HEK293 (cell line): ENCODE measurements at regions not wholly inside any gene's neighbourhood (a gene's known extent, or its start where the extent isn't known, plus 50 kb on each side); places are given as distances from the start of the nearest gene placed in this dataset.
A peak's percentile ranks its signal among the peaks of the same experiment; 100 is the strongest.

Experiments used
- EGR2 ChIP-seq: fragments of 450-650 bp; formaldehyde crosslinking; IDR thresholded peaks from 2 replicates; pipeline ENCODE4 v1.5.1; 2016; ENCODE audit warnings: low read depth, missing biosample characterization, missing genetic modification characterization
- KLF1 ChIP-seq: fragments of 450-650 bp; formaldehyde crosslinking; IDR thresholded peaks from 2 replicates; pipeline ENCODE4 v1.5.1; 2016; ENCODE audit warnings: missing biosample characterization, missing genetic modification characterization
- MEIS1 ChIP-seq: sonication (generic); formaldehyde crosslinking; IDR thresholded peaks from 2 replicates; pipeline ENCODE4 v1.8.1; 2022; ENCODE audit warnings: missing genetic modification reagents, mild to moderate bottlenecking, borderline replicate concordance
- REPIN1 ChIP-seq: fragments of 450-650 bp; formaldehyde crosslinking; IDR thresholded peaks from 2 replicates; pipeline ENCODE4 v1.5.1; 2017; ENCODE audit warnings: missing biosample characterization, missing genetic modification characterization, low read depth
- ZBTB1 ChIP-seq: fragments of 450-650 bp; formaldehyde crosslinking; IDR thresholded peaks from 2 replicates; pipeline ENCODE4 v1.5.1; 2016; ENCODE audit warnings: missing biosample characterization, missing genetic modification characterization
- ZBTB20 ChIP-seq: fragments of 450-650 bp; formaldehyde crosslinking; IDR thresholded peaks from 2 replicates; pipeline ENCODE4 v1.5.1; 2016; ENCODE audit warnings: missing biosample characterization, missing genetic modification characterization
- ZBTB21 ChIP-seq: fragments of 450-650 bp; formaldehyde crosslinking; IDR thresholded peaks from 2 replicates; pipeline ENCODE4 v1.5.1; 2017; ENCODE audit warnings: missing biosample characterization, missing genetic modification characterization
- ZNF133 ChIP-seq: fragments of 450-650 bp; formaldehyde crosslinking; IDR thresholded peaks from 2 replicates; pipeline ENCODE4 v1.5.1; 2016; ENCODE audit warnings: missing biosample characterization, missing genetic modification characterization
- ZNF155 ChIP-seq: fragments of 450-650 bp; formaldehyde crosslinking; IDR thresholded peaks from 2 replicates; pipeline ENCODE4 v1.5.1; 2016; ENCODE audit warnings: missing biosample characterization, missing genetic modification characterization
- ZNF174 ChIP-seq: fragments of 450-650 bp; formaldehyde crosslinking; IDR thresholded peaks from 2 replicates; pipeline ENCODE4 v1.5.0; 2017; ENCODE audit warnings: missing biosample characterization, mild to moderate bottlenecking, missing genetic modification characterization
- ZNF202 ChIP-seq: fragments of 450-650 bp; formaldehyde crosslinking; IDR thresholded peaks from 2 replicates; pipeline ENCODE4 v1.5.1; 2016; ENCODE audit warnings: missing biosample characterization, missing genetic modification characterization, borderline replicate concordance
- ZNF354C ChIP-seq: fragments of 450-650 bp; formaldehyde crosslinking; IDR thresholded peaks from 2 replicates; pipeline ENCODE4 v1.5.1; 2016; ENCODE audit warnings: missing biosample characterization, missing genetic modification characterization, low read depth, borderline replicate concordance
- ZNF391 ChIP-seq: fragments of 450-650 bp; formaldehyde crosslinking; IDR thresholded peaks from 2 replicates; pipeline ENCODE4 v1.5.1; 2016; ENCODE audit warnings: low read depth, missing biosample characterization, missing genetic modification characterization, borderline replicate concordance
- ZNF426 ChIP-seq: fragments of 450-650 bp; formaldehyde crosslinking; IDR thresholded peaks from 2 replicates; pipeline ENCODE4 v1.5.1; 2017; ENCODE audit warnings: missing biosample characterization, missing genetic modification characterization, mild to moderate bottlenecking, inconsistent platforms, moderate library complexity
- ZNF555 ChIP-seq: fragments of 450-650 bp; formaldehyde crosslinking; conservative IDR thresholded peaks from 2 replicates; pipeline ENCODE4 v1.5.1; 2017; ENCODE audit warnings: missing biosample characterization, mild to moderate bottlenecking, missing genetic modification characterization, inconsistent platforms
- ZNF558 ChIP-seq: fragments of 450-650 bp; formaldehyde crosslinking; IDR thresholded peaks from 2 replicates; pipeline ENCODE4 v1.5.1; 2016; ENCODE audit warnings: missing biosample characterization, missing genetic modification characterization
- ZNF777 ChIP-seq: fragments of 450-650 bp; formaldehyde crosslinking; IDR thresholded peaks from 2 replicates; pipeline ENCODE4 v1.5.1; 2017; ENCODE audit warnings: missing biosample characterization, missing genetic modification characterization, borderline replicate concordance
- ZNF837 ChIP-seq: fragments of 450-650 bp; formaldehyde crosslinking; IDR thresholded peaks from 2 replicates; pipeline ENCODE4 v1.5.1; 2016; ENCODE audit warnings: missing biosample characterization, missing genetic modification characterization
- ZSCAN23 ChIP-seq: fragments of 450-650 bp; formaldehyde crosslinking; IDR thresholded peaks from 2 replicates; pipeline ENCODE4 v1.5.1; 2016; ENCODE audit warnings: missing biosample characterization, missing genetic modification characterization
- TF ChIP-seq, protein P1 (sequence below): fragments of 450-650 bp; IDR thresholded peaks from 2 replicates; pipeline ENCODE4 v1.5.1; 2018; ENCODE audit warnings: missing biosample characterization, mild to moderate bottlenecking, missing genetic modification characterization
- TF ChIP-seq, protein P2 (sequence below): fragments of 450-650 bp; formaldehyde crosslinking; IDR thresholded peaks from 2 replicates; pipeline ENCODE4 v1.5.1; 2016; ENCODE audit warnings: missing biosample characterization, missing genetic modification characterization
- TF ChIP-seq, protein P3 (sequence below): fragments of 450-650 bp; formaldehyde crosslinking; IDR thresholded peaks from 2 replicates; pipeline ENCODE4 v1.5.1; 2017; ENCODE audit warnings: missing biosample characterization, missing genetic modification characterization
- TF ChIP-seq, protein P4 (sequence below): fragments of 450-650 bp; formaldehyde crosslinking; IDR thresholded peaks from 2 replicates; pipeline ENCODE4 v1.5.1; 2017; ENCODE audit warnings: missing biosample characterization, missing genetic modification characterization
- TF ChIP-seq, protein P5 (sequence below): fragments of 450-650 bp; formaldehyde crosslinking; IDR thresholded peaks from 2 replicates; pipeline ENCODE4 v1.5.1; 2017; ENCODE audit warnings: missing biosample characterization, missing genetic modification characterization
- TF ChIP-seq, protein P6 (sequence below): IDR thresholded peaks from 2 replicates; pipeline ENCODE4 v1.6.1; 2011; ENCODE audit warnings: mild to moderate bottlenecking, low read depth, low read length, borderline replicate concordance
- TF ChIP-seq, protein P7 (sequence below): fragments of 450-650 bp; formaldehyde crosslinking; conservative IDR thresholded peaks from 2 replicates; pipeline ENCODE4 v1.5.1; 2016; ENCODE audit warnings: low read depth, missing biosample characterization, missing genetic modification characterization
- TF ChIP-seq, protein P8 (sequence below): fragments of 450-650 bp; formaldehyde crosslinking; IDR thresholded peaks from 2 replicates; pipeline ENCODE4; 2016; ENCODE audit warnings: missing biosample characterization, missing genetic modification characterization

DNA sequence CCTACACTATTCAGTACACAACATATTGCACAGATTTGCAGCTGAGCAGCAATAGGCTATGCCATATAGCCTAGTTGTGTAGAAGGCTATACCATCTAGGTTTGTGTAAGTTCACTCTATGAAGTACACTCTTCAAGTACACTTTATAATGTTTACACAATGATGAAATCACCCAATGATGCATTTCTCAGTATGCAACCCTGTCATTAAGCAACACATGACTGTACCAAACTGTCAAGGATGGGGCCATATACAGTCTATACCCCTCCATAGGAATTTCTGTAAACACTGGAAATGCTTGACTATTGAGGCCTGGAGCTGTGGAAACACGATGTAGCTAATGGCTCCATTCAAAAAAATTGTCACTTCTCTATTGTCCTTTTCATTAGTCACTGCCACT lies 535.4 kb downstream of the EPM2A start (continued):
- TF ChIP-seq, protein P1, sequence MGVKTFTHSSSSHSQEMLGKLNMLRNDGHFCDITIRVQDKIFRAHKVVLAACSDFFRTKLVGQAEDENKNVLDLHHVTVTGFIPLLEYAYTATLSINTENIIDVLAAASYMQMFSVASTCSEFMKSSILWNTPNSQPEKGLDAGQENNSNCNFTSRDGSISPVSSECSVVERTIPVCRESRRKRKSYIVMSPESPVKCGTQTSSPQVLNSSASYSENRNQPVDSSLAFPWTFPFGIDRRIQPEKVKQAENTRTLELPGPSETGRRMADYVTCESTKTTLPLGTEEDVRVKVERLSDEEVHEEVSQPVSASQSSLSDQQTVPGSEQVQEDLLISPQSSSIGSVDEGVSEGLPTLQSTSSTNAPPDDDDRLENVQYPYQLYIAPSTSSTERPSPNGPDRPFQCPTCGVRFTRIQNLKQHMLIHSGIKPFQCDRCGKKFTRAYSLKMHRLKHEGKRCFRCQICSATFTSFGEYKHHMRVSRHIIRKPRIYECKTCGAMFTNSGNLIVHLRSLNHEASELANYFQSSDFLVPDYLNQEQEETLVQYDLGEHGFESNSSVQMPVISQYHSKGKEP (tag by site-specific recombination): peak; percentile 96
- TF ChIP-seq REPIN1 (tag by site-specific recombination) (no peak), ZNF202 (tag by site-specific recombination) (no peak), EGR2 (no peak), ZBTB21 (peak; percentile 64), ZNF426 (tag by site-specific recombination) (no peak), ZNF837 (tag by site-specific recombination) (no peak), MEIS1 (CRISPR knock-in tag) (no peak), ZNF558 (tag by site-specific recombination) (no peak), KLF1 (tag by site-specific recombination) (no peak), ZNF555 (tag by site-specific recombination) (no peak), ZNF174 (no peak), ZNF391 (tag by site-specific recombination) (no peak), ZSCAN23 (tag by site-specific recombination) (no peak), ZBTB20 (tag by site-specific recombination) (peak; percentile 37; the same call in 1 of the 2 replicates), ZNF777 (tag by site-specific recombination) (no peak), ZNF133 (tag by site-specific recombination) (no peak), ZNF354C (tag by site-specific recombination) (no peak), ZBTB1 (no peak), ZNF155 (no peak)
- TF ChIP-seq, protein P2, sequence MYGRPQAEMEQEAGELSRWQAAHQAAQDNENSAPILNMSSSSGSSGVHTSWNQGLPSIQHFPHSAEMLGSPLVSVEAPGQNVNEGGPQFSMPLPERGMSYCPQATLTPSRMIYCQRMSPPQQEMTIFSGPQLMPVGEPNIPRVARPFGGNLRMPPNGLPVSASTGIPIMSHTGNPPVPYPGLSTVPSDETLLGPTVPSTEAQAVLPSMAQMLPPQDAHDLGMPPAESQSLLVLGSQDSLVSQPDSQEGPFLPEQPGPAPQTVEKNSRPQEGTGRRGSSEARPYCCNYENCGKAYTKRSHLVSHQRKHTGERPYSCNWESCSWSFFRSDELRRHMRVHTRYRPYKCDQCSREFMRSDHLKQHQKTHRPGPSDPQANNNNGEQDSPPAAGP (tag by site-specific recombination): no peak
- TF ChIP-seq, protein P3, sequence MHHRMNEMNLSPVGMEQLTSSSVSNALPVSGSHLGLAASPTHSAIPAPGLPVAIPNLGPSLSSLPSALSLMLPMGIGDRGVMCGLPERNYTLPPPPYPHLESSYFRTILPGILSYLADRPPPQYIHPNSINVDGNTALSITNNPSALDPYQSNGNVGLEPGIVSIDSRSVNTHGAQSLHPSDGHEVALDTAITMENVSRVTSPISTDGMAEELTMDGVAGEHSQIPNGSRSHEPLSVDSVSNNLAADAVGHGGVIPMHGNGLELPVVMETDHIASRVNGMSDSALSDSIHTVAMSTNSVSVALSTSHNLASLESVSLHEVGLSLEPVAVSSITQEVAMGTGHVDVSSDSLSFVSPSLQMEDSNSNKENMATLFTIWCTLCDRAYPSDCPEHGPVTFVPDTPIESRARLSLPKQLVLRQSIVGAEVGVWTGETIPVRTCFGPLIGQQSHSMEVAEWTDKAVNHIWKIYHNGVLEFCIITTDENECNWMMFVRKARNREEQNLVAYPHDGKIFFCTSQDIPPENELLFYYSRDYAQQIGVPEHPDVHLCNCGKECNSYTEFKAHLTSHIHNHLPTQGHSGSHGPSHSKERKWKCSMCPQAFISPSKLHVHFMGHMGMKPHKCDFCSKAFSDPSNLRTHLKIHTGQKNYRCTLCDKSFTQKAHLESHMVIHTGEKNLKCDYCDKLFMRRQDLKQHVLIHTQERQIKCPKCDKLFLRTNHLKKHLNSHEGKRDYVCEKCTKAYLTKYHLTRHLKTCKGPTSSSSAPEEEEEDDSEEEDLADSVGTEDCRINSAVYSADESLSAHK: no peak
- TF ChIP-seq, protein P4, sequence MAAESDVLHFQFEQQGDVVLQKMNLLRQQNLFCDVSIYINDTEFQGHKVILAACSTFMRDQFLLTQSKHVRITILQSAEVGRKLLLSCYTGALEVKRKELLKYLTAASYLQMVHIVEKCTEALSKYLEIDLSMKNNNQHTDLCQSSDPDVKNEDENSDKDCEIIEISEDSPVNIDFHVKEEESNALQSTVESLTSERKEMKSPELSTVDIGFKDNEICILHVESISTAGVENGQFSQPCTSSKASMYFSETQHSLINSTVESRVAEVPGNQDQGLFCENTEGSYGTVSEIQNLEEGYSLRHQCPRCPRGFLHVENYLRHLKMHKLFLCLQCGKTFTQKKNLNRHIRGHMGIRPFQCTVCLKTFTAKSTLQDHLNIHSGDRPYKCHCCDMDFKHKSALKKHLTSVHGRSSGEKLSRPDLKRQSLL (tag by site-specific recombination): no peak
- TF ChIP-seq, protein P5, sequence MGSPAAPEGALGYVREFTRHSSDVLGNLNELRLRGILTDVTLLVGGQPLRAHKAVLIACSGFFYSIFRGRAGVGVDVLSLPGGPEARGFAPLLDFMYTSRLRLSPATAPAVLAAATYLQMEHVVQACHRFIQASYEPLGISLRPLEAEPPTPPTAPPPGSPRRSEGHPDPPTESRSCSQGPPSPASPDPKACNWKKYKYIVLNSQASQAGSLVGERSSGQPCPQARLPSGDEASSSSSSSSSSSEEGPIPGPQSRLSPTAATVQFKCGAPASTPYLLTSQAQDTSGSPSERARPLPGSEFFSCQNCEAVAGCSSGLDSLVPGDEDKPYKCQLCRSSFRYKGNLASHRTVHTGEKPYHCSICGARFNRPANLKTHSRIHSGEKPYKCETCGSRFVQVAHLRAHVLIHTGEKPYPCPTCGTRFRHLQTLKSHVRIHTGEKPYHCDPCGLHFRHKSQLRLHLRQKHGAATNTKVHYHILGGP (tag by site-specific recombination): no peak
- TF ChIP-seq, protein P6, sequence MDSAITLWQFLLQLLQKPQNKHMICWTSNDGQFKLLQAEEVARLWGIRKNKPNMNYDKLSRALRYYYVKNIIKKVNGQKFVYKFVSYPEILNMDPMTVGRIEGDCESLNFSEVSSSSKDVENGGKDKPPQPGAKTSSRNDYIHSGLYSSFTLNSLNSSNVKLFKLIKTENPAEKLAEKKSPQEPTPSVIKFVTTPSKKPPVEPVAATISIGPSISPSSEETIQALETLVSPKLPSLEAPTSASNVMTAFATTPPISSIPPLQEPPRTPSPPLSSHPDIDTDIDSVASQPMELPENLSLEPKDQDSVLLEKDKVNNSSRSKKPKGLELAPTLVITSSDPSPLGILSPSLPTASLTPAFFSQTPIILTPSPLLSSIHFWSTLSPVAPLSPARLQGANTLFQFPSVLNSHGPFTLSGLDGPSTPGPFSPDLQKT: no peak
- TF ChIP-seq, protein P7, sequence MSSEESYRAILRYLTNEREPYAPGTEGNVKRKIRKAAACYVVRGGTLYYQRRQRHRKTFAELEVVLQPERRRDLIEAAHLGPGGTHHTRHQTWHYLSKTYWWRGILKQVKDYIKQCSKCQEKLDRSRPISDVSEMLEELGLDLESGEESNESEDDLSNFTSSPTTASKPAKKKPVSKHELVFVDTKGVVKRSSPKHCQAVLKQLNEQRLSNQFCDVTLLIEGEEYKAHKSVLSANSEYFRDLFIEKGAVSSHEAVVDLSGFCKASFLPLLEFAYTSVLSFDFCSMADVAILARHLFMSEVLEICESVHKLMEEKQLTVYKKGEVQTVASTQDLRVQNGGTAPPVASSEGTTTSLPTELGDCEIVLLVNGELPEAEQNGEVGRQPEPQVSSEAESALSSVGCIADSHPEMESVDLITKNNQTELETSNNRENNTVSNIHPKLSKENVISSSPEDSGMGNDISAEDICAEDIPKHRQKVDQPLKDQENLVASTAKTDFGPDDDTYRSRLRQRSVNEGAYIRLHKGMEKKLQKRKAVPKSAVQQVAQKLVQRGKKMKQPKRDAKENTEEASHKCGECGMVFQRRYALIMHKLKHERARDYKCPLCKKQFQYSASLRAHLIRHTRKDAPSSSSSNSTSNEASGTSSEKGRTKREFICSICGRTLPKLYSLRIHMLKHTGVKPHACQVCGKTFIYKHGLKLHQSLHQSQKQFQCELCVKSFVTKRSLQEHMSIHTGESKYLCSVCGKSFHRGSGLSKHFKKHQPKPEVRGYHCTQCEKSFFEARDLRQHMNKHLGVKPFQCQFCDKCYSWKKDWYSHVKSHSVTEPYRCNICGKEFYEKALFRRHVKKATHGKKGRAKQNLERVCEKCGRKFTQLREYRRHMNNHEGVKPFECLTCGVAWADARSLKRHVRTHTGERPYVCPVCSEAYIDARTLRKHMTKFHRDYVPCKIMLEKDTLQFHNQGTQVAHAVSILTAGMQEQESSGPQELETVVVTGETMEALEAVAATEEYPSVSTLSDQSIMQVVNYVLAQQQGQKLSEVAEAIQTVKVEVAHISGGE (tag by site-specific recombination): no peak
- TF ChIP-seq, protein P8, sequence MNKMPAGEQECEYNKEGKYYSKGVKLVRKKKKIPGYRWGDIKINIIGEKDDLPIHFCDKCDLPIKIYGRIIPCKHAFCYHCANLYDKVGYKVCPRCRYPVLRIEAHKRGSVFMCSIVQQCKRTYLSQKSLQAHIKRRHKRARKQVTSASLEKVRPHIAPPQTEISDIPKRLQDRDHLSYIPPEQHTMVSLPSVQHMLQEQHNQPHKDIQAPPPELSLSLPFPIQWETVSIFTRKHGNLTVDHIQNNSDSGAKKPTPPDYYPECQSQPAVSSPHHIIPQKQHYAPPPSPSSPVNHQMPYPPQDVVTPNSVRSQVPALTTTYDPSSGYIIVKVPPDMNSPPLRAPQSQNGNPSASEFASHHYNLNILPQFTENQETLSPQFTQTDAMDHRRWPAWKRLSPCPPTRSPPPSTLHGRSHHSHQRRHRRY (tag by site-specific recombination): no peak
